ENCODE measurements at regions not wholly inside any gene's neighbourhood (a gene's known extent, or its start where the extent isn't known, plus 50 kb on each side); places are given as distances from the start of the nearest gene placed in this dataset.

DNA sequence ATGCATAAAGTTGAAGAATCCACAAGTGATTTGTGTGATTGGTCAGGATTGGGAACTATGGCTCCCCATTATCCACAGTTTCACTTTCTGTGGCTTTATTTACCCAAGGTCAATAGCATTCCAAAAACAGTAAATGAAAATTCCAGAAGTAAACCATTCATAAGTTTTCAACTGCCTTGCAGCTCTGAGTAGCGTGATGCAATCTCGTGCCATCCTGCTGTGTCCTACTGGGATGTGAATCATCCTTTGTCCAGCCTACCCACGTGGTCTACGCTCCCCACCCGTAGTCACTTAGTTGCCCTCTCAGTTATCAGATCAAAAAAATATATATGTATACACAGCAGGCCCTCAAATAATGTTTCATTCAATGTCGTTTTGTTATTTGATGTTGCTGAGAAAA, 89.0 kb upstream of the DLGAP1 start:
- TF ChIP-seq, protein P1, sequence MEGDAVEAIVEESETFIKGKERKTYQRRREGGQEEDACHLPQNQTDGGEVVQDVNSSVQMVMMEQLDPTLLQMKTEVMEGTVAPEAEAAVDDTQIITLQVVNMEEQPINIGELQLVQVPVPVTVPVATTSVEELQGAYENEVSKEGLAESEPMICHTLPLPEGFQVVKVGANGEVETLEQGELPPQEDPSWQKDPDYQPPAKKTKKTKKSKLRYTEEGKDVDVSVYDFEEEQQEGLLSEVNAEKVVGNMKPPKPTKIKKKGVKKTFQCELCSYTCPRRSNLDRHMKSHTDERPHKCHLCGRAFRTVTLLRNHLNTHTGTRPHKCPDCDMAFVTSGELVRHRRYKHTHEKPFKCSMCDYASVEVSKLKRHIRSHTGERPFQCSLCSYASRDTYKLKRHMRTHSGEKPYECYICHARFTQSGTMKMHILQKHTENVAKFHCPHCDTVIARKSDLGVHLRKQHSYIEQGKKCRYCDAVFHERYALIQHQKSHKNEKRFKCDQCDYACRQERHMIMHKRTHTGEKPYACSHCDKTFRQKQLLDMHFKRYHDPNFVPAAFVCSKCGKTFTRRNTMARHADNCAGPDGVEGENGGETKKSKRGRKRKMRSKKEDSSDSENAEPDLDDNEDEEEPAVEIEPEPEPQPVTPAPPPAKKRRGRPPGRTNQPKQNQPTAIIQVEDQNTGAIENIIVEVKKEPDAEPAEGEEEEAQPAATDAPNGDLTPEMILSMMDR (conservative IDR thresholded peaks at IDR 0.05 in 1 of 2, IDR thresholded peaks at IDR 0.05 in 1 of 2; ENCODE audit: extremely low read depth in 1 of 2, insufficient read depth in 1 of 2, low read depth in 1 of 2, low read length in 2 of 2): no peak
- no peak for TF ChIP-seq EZH2 (IDR thresholded peaks at IDR 0.05; ENCODE audit: borderline replicate concordance, low read length)
